Stimulated activated effector memory CD8-positive, alpha-beta T cell treated with anti-CD3 and anti-CD28 coated beads, Interleukin-12 subunit alpha, Interleukin-12 subunit beta, amount 100 ng/mL, for 72 hours (primary cell): ENCODE measurements at regions not wholly inside any gene's neighbourhood (a gene's known extent, or its start where the extent isn't known, plus 50 kb on each side); places are given as distances from the start of the nearest gene placed in this dataset.
A peak's percentile ranks its signal among the peaks of the same experiment; 100 is the strongest.

Experiments used
- ATAC-seq: fragments of 150-1000 bp; cut with Tn5 transposase; 2 replicates; pipeline ENCODE4 v1.10.0; 2021
- DNase-seq, 2 donors: peaks; one replicate each; pipeline ENCODE4 v3.0.0; 2021 to 2022; ENCODE audit warnings: low spot score in 2 of 2
- H3K27ac Mint-ChIP-seq: one replicate; pipeline ENCODE4 v1.8.0; 2022; ENCODE audit warnings: mild to moderate bottlenecking, mixed read lengths
- H3K36me3 Mint-ChIP-seq: one replicate; pipeline ENCODE4 v1.8.0; 2022; ENCODE audit warnings: mild to moderate bottlenecking, mixed read lengths
- H3K4me1 Mint-ChIP-seq: one replicate; pipeline ENCODE4 v1.8.0; 2022; ENCODE audit warnings: mixed read lengths
- H3K4me3 Mint-ChIP-seq: one replicate; pipeline ENCODE4 v1.8.0; 2022; ENCODE audit warnings: mild to moderate bottlenecking, mixed read lengths
- H3K9me3 Mint-ChIP-seq: one replicate; pipeline ENCODE4 v1.8.0; 2022; ENCODE audit warnings: mixed read lengths

DNA sequence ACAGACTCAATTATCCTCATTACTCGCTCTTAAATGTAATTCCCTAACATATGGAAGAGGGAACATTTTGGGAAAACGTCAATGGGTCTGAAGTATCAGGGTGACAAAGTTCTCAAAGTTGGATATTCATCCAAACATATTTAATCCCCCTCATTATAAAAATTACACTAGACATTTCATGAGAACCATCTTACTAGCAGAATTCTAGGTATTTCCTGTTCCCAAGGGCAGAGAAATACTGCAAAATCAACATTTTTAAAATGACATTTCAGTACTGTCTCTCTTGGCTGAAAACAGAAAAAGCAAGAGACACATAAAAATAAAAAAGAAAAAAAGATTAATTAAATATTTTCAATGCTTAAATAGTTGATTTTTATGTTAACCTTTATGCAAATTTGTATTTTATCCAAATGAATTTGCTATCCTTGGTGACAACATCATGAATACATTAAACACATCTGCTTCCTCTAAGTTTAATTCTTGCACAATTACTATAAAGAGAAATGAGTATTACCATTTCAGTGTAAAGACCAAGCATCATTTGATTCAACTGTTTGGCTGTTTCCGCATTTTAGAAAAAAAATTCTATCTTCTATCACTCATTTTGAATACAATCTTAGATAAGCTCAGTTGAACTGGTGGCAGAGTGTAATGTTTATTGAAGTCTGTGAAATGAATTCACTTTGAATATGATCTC lies 114.8 kb upstream of the COL8A1 start:
- ATAC-seq (no peak), DNase-seq (no peak)
- Mint-ChIP-seq H3K9me3 (no peaks in the 10 kb centered on the region), H3K27ac (no peak overlapping the region), H3K4me3 (no peak overlapping the region), H3K4me1 (no peaks in the 10 kb centered on the region), H3K36me3 (no peaks in the 10 kb centered on the region)

- Mint-ChIP-seq H3K9me3 (no peaks in the 10 kb centered on the region), H3K4me3 (no peak overlapping the region), H3K4me1 (no peaks in the 10 kb centered on the region), H3K36me3 (no peaks in the 10 kb centered on the region), H3K27ac (no peak overlapping the region)
- no peak for ATAC-seq
- no peak for DNase-seq
Measured at GRCh38 chr3:99522147-99522546, 116.2 kb upstream of the COL8A1 start.

GRCh38 chr3:99521551-99521950 lies 116.8 kb upstream of the COL8A1 start:
- no peaks in the 10 kb centered on the region for H3K9me3 Mint-ChIP-seq
- no peak for ATAC-seq
- no peak overlapping the region for H3K4me3 Mint-ChIP-seq
- no peaks in the 10 kb centered on the region for H3K36me3 Mint-ChIP-seq
- DNase-seq: no peak
- no peak overlapping the region for H3K27ac Mint-ChIP-seq
- no peaks in the 10 kb centered on the region for H3K4me1 Mint-ChIP-seq

GRCh38 chr3:99520513-99520912 lies 117.9 kb upstream of the COL8A1 start:
- ATAC-seq (no peak), DNase-seq (no peak)
- no peak overlapping the region for H3K27ac Mint-ChIP-seq
- H3K4me1 Mint-ChIP-seq: no peaks in the 10 kb centered on the region
- no peaks in the 10 kb centered on the region for H3K36me3 Mint-ChIP-seq
- no peak overlapping the region for H3K4me3 Mint-ChIP-seq
- peaks cover 1% of the 10 kb centered on the region for H3K9me3 Mint-ChIP-seq

- no peak overlapping the region for H3K27ac Mint-ChIP-seq
- H3K36me3 Mint-ChIP-seq: no peaks in the 10 kb centered on the region
- no peaks in the 10 kb centered on the region for H3K4me1 Mint-ChIP-seq
- H3K9me3 Mint-ChIP-seq: peaks cover 10% of the 10 kb centered on the region
- no peak for ATAC-seq
- H3K4me3 Mint-ChIP-seq: no peak overlapping the region
- no peak for DNase-seq
Measured at GRCh38 chr3:99516936-99517335, 121.5 kb upstream of the COL8A1 start.

- H3K27ac Mint-ChIP-seq: no peak overlapping the region
- H3K9me3 Mint-ChIP-seq: peaks cover 10% of the 10 kb centered on the region
- no peaks in the 10 kb centered on the region for H3K4me1 Mint-ChIP-seq
- DNase-seq (no peak), ATAC-seq (no peak)
- no peak overlapping the region for H3K4me3 Mint-ChIP-seq
- H3K36me3 Mint-ChIP-seq: no peaks in the 10 kb centered on the region
Measured at GRCh38 chr3:99515891-99516290, 122.5 kb upstream of the COL8A1 start.

- ATAC-seq (no peak), DNase-seq (no peak)
- no peaks in the 10 kb centered on the region for H3K4me1 Mint-ChIP-seq
- H3K27ac Mint-ChIP-seq: no peak overlapping the region
- H3K36me3 Mint-ChIP-seq: no peaks in the 10 kb centered on the region
- peaks cover 6% of the 10 kb centered on the region for H3K9me3 Mint-ChIP-seq
- H3K4me3 Mint-ChIP-seq: no peak overlapping the region
Measured at GRCh38 chr3:99509224-99509623, 129.2 kb upstream of the COL8A1 start.

- Mint-ChIP-seq H3K27ac (no peak overlapping the region), H3K36me3 (no peaks in the 10 kb centered on the region), H3K4me3 (no peak overlapping the region), H3K4me1 (no peaks in the 10 kb centered on the region), H3K9me3 (peaks cover 6% of the 10 kb centered on the region)
- ATAC-seq: no peak
- no peak for DNase-seq
Measured at GRCh38 chr3:99508191-99508590, 130.2 kb upstream of the COL8A1 start.

- Mint-ChIP-seq H3K9me3 (no peaks in the 10 kb centered on the region), H3K4me3 (no peak overlapping the region), H3K36me3 (no peaks in the 10 kb centered on the region), H3K4me1 (no peaks in the 10 kb centered on the region), H3K27ac (no peak overlapping the region)
- ATAC-seq (peak; percentile 95), DNase-seq (peak in 1 of 2 donors; percentile 49)
Measured at GRCh38 chr3:99505646-99506269, 132.6 kb upstream of the COL8A1 start.

- H3K4me3 Mint-ChIP-seq: no peak overlapping the region
- DNase-seq: no peak
Measured at GRCh38 chr3:99505200-99505599, 133.2 kb upstream of the COL8A1 start.

GRCh38 chr3:99504258-99504657 lies 134.1 kb upstream of the COL8A1 start:
- H3K36me3 Mint-ChIP-seq: no peaks in the 10 kb centered on the region
- DNase-seq (no peak), ATAC-seq (no peak)
- H3K4me3 Mint-ChIP-seq: no peak overlapping the region
- H3K9me3 Mint-ChIP-seq: no peaks in the 10 kb centered on the region
- no peak overlapping the region for H3K27ac Mint-ChIP-seq
- H3K4me1 Mint-ChIP-seq: no peaks in the 10 kb centered on the region

More at GRCh38 chr3:99505200-99505599, 133.2 kb upstream of the COL8A1 start:
- no peaks in the 10 kb centered on the region for H3K4me1 Mint-ChIP-seq
- H3K27ac Mint-ChIP-seq: no peak overlapping the region
- no peak for ATAC-seq
- no peaks in the 10 kb centered on the region for H3K9me3 Mint-ChIP-seq
- no peaks in the 10 kb centered on the region for H3K36me3 Mint-ChIP-seq

- Mint-ChIP-seq H3K4me3 (no peak overlapping the region), H3K4me1 (no peaks in the 10 kb centered on the region), H3K27ac (no peak overlapping the region), H3K9me3 (no peaks in the 10 kb centered on the region), H3K36me3 (no peaks in the 10 kb centered on the region)
- ATAC-seq (no peak), DNase-seq (no peak)
Measured at GRCh38 chr3:99503350-99503749, 135.0 kb upstream of the COL8A1 start.

GRCh38 chr3:99502871-99503270 lies 135.5 kb upstream of the COL8A1 start:
- ATAC-seq (no peak), DNase-seq (no peak)
- no peak overlapping the region for H3K4me3 Mint-ChIP-seq
- no peaks in the 10 kb centered on the region for H3K4me1 Mint-ChIP-seq
- H3K27ac Mint-ChIP-seq: no peak overlapping the region
- H3K9me3 Mint-ChIP-seq: no peaks in the 10 kb centered on the region
- no peaks in the 10 kb centered on the region for H3K36me3 Mint-ChIP-seq

- ATAC-seq (no peak), DNase-seq (no peak)
- Mint-ChIP-seq H3K27ac (no peak overlapping the region), H3K4me1 (no peaks in the 10 kb centered on the region), H3K9me3 (no peaks in the 10 kb centered on the region), H3K4me3 (no peak overlapping the region), H3K36me3 (no peaks in the 10 kb centered on the region)
Measured at GRCh38 chr3:99500485-99500884, 137.9 kb upstream of the COL8A1 start.

DNA sequence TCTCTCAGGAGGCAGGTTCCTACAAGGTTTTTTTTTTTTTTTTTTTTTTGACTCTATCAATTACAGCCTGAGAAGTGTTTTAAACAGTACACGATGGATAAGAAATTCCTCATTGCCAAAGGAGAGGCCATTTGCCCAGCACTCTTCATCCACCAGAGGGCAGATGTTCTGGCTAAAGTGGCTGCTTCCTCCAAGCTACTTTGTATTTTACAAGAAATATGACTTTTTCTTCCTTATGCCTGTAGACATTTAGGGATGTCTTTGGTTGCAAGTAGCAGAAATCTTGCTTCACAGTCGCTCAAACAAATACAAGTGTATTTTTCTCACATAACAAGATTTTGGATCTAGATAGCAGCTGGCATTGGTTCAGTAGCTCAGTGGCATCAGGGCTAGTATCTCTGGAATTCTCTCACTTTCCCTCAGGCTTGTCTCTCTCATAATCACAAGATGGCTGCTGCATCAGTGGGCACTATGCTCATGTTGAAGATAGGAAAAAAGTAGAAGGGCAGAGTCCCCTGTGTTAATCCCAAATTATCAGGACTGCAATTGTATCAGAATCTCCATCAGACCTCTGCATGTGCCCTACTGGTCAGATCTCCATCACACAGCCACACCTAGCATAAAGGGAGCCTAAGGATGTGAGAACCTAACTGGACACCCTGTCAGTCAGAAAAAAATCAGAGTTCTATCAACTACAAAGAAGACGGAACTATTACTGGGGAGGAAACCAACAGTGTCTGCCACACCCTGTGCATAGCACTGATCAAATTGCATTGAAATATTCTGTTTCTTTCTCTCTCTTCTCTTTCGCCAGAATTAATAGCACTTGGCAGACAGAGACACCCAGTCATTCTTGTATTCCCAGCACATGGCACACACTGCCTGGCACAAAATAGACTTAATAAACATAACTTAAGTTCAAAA lies 138.9 kb upstream of the COL8A1 start:
- no peak for ATAC-seq
- no peak for DNase-seq
- no peaks in the 10 kb centered on the region for H3K4me1 Mint-ChIP-seq
- no peaks in the 10 kb centered on the region for H3K9me3 Mint-ChIP-seq
- H3K27ac Mint-ChIP-seq: no peak overlapping the region
- H3K36me3 Mint-ChIP-seq: no peaks in the 10 kb centered on the region
- H3K4me3 Mint-ChIP-seq: no peak overlapping the region
